Chondrocyte (in vitro differentiated cells): ENCODE measurements at regions not wholly inside any gene's neighbourhood (a gene's known extent, or its start where the extent isn't known, plus 50 kb on each side); places are given as distances from the start of the nearest gene placed in this dataset.

Experiments
- DNase-seq: peaks from one replicate; pipeline ENCODE4 v3.0.0; 2021; ENCODE audit warnings: mixed read lengths, low spot score
- H3K27ac Mint-ChIP-seq: one replicate; pipeline ENCODE4 v1.8.0; 2021; ENCODE audit warnings: mild to moderate bottlenecking, moderate library complexity, mixed read lengths; ENCODE audit not compliant: unreplicated experiment
- H3K27me3 Mint-ChIP-seq: 2 replicates; pipeline ENCODE4 v1.8.0; 2021; ENCODE audit warnings: low read depth, mixed read lengths
- H3K36me3 Mint-ChIP-seq: 2 replicates; pipeline ENCODE4 v1.8.0; 2021; ENCODE audit warnings: low read depth, mixed read lengths
- H3K4me1 Mint-ChIP-seq: 2 replicates; pipeline ENCODE4 v1.8.0; 2021; ENCODE audit warnings: low read depth, mild to moderate bottlenecking, mixed read lengths
- H3K4me3 Mint-ChIP-seq: one replicate; pipeline ENCODE4 v1.8.0; 2021; ENCODE audit warnings: mild to moderate bottlenecking, moderate library complexity, mixed read lengths; ENCODE audit not compliant: unreplicated experiment
- H3K9me3 Mint-ChIP-seq: 2 replicates; pipeline ENCODE4 v1.8.0; 2021; ENCODE audit warnings: low read depth, mixed read lengths
- TF ChIP-seq, protein P1 (sequence below): fragments of 200-600 bp; sonication (generic); IDR thresholded peaks from 2 replicates; pipeline ENCODE4 v1.5.0; 2021; ENCODE audit warnings: antibody characterized with exemption, mild to moderate bottlenecking, moderate library complexity

DNA sequence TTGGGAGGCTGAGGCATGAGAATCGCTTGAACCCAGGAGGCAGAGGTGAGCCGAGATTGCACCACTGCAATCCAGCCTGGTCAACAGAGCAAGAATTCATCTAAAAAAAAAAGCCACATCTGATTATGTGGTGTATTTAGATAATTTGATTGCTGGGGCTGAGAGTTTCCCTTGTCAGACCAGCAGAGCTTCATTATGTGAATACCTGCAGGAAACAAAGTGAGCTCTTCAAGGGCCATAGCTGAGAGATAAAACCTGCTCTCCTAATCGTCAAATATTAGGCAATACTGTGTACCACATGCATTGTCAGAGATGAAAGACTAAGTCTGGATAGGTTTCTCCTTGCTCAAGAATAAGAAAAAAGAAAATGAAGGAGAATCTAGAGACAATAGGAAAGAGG lies 800.0 kb upstream of the IGFBP7 start:
- TF ChIP-seq, protein P1, sequence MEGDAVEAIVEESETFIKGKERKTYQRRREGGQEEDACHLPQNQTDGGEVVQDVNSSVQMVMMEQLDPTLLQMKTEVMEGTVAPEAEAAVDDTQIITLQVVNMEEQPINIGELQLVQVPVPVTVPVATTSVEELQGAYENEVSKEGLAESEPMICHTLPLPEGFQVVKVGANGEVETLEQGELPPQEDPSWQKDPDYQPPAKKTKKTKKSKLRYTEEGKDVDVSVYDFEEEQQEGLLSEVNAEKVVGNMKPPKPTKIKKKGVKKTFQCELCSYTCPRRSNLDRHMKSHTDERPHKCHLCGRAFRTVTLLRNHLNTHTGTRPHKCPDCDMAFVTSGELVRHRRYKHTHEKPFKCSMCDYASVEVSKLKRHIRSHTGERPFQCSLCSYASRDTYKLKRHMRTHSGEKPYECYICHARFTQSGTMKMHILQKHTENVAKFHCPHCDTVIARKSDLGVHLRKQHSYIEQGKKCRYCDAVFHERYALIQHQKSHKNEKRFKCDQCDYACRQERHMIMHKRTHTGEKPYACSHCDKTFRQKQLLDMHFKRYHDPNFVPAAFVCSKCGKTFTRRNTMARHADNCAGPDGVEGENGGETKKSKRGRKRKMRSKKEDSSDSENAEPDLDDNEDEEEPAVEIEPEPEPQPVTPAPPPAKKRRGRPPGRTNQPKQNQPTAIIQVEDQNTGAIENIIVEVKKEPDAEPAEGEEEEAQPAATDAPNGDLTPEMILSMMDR = no peak
- Mint-ChIP-seq H3K9me3 (peaks cover 3% of the 10 kb centered on the region), H3K27ac (no peak overlapping the region), H3K36me3 (no peaks in the 10 kb centered on the region), H3K4me1 (no peaks in the 10 kb centered on the region), H3K4me3 (no peak overlapping the region), H3K27me3 (peaks cover 2% of the 10 kb centered on the region)
- DNase-seq = no peak

GRCh38 chr4:57905965-57906364 lies 795.8 kb upstream of the IGFBP7 start:
- Mint-ChIP-seq H3K36me3 (no peaks in the 10 kb centered on the region), H3K9me3 (no peaks in the 10 kb centered on the region), H3K27ac (no peak overlapping the region), H3K4me3 (no peak overlapping the region), H3K27me3 (peaks cover 9% of the 10 kb centered on the region), H3K4me1 (no peaks in the 10 kb centered on the region)
- TF ChIP-seq, protein P1 = no peak
- DNase-seq = no peak

- Mint-ChIP-seq H3K27ac (no peak overlapping the region), H3K4me1 (no peaks in the 10 kb centered on the region), H3K4me3 (no peak overlapping the region), H3K36me3 (no peaks in the 10 kb centered on the region), H3K9me3 (no peaks in the 10 kb centered on the region), H3K27me3 (peaks cover 14% of the 10 kb centered on the region)
- no peak for DNase-seq
- TF ChIP-seq, protein P1 = no peak
Observed at GRCh38 chr4:57877047-57877458, 766.9 kb upstream of the IGFBP7 start.

DNA sequence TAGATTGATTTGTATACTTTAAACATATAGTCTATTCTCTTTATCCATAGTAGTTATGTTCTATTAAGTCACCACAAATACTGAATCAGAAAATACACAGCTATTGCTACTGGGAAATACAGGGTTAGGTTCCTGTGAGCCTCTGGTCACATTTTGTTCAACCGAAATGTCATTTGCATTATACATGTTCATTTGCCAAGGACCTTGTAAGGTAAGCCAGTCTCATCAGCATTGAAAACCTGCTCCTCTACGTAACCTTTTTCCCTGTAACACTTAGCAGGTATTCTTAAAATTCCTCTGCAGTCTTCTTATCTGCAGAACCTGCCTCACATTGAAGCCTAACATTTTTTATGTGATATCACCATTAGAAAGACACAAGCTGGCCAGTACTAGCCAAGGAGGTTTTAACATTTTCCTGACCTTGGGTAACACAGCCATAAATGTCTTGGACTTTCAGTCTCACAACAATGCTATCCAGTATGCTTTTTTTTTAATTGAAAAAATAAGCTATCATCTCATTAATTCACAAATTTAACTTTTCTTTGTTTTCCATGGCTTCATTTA lies 765.7 kb upstream of the IGFBP7 start:
- Mint-ChIP-seq H3K4me3 (no peak overlapping the region), H3K27me3 (peaks cover 14% of the 10 kb centered on the region), H3K9me3 (no peaks in the 10 kb centered on the region), H3K36me3 (no peaks in the 10 kb centered on the region), H3K27ac (no peak overlapping the region), H3K4me1 (no peaks in the 10 kb centered on the region)
- DNase-seq = no peak
- TF ChIP-seq, protein P1 = no peak

GRCh38 chr4:57866468-57867171 lies 756.4 kb upstream of the IGFBP7 start:
- Mint-ChIP-seq H3K36me3 (no peaks in the 10 kb centered on the region), H3K4me3 (no peak overlapping the region), H3K4me1 (no peaks in the 10 kb centered on the region), H3K27ac (no peak overlapping the region), H3K27me3 (peaks cover 2% of the 10 kb centered on the region), H3K9me3 (no peaks in the 10 kb centered on the region)
- DNase-seq = no peak
- TF ChIP-seq, protein P1 = no peak
